NCI-H82 treated with DMSO at 0.1 percent for 48 hours (cell line): ENCODE measurements at regions not wholly inside any gene's neighbourhood (a gene's known extent, or its start where the extent isn't known, plus 50 kb on each side); places are given as distances from the start of the nearest gene placed in this dataset.

Experiments
- DNase-seq: peaks from one replicate; lab custom pipeline; 2025; ENCODE audit not compliant: unreplicated experiment; lab: John Stamatoyannopoulos, UW

DNA sequence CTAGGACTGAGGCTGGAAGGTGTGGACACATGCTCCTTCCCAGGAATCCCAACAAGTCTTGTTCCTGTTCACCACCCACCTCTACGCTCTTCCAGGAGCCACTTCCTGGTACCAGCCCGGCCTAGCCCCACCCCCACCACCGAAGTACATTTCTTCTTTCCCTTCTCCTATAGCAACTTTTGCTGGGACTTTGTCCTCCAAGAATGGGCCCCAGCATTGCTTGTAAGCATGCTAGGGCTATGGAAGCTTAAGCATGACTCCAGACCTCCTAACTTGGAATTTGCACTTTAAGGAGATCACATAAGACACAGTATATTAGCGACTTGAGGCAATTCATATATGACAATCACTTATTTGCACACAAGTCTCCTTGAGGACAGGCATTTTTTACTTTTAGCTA lies 462.0 kb upstream of the ARID1B start:
- DNase-seq, result no peak

DNA sequence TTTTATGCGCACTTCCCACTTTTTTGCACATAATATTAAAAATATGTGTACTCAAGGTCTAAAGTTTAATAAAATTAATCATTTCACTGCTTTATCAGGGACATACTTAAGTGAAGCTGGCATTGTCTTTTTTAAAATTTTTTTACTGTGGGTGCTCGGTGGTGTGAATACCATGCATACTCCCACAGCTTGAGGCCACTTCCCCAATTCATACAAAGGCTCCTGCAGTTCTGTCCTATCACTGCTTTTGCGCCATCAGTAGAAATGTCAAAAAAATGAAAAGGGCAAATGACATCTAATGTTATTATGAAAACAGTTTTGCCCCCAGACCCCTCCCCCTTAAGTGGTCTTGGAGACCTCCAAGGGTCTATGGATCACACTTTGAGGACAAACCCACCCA lies 464.1 kb upstream of the ARID1B start:
- DNase-seq, result no peak

DNA sequence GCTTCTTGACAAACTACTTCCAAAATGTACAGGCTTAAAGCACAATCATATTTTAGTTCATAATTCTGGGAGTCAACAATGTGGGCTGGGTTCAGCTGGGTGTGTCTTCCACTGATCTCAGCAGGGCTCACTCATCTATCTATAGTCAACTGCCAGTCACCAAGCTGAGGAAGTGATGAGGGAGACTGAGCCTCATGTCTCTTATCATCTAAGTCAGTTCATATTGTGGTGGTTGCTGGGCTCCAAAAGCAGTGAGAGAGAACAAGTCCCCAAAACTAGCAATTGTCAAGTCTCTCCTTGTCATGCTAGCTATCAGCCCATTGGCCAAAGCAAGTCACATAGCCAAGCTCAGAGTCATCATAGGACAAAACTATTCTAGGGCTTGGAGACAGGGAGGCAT lies 465.9 kb upstream of the ARID1B start:
- no peak for DNase-seq

DNA sequence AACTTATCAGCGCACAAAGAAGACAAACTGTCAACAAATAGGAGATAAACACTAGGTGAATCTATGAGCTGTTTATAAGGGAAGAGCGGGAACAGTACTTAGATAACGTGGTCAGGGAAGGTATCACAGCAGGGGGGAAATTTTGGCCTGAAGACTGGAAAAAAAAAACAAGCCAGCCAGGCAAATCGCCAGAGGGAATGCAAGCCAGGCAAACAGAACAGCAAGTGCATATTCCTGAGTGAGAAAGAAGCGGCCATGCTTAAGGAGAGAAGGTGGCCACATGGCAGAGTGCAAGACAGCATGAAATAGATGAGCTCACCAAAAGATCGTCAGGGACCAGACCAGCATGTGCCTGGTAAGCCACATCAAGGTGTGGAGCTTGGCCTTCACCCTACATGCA lies 466.5 kb upstream of the ARID1B start:
- no peak for DNase-seq

DNA sequence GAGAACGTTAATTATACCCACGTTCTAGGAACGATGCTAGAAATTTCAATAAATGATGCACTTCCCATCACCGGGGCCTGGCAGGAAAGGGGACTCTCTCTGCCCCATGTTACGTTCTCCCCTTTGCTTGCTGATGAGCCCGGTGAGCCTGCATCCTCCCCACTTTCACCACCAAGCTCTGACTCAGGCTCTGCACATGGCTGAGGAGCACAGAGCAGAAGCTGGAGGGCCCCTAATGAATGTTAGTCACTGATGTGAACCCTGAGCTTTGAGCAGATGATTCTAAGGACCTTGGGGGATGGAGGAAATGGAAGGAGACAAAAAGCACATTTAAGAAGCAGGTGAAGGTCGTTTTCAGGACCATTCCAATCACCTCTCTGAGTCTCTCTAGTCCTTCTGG lies 468.2 kb upstream of the ARID1B start:
- no peak for DNase-seq

DNA sequence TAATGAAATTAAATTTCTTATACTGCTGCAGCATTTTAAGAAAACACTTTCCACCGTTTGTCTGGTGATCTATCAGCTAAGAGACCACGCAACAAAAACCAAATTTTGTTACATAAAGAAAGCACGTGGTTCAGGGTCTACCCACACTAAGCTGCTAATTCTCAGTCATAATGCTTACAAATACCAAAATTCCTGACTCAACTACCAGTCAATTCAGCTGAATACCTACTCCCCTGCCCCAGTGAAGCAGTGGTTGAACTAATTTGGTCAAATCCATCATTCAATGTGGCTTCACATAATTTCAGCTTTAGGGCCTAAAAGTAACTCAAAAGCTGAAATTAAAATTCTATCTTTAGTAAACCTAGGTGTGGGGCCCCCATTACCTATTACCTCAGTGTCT lies 468.6 kb upstream of the ARID1B start:
- DNase-seq, result no peak

DNA sequence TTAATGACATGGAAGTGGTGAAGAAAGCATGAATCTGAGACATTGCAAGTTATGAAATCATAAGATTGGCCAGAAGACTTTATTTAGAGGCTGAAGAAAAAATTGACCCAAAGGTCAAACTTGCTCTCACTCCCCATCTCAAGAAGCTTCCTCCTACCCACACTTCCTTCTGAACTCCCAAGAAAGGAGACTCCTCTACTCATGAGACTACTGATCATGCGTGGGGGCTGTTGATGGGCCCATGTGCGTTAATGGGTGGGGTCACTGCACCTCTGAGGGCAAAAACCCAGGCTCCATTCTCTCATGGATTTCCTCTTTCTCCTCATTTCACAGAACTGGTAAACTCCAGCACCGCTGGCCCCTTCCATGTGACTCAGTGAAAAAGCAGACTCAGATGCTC lies 470.6 kb upstream of the ARID1B start:
- no peak for DNase-seq

DNA sequence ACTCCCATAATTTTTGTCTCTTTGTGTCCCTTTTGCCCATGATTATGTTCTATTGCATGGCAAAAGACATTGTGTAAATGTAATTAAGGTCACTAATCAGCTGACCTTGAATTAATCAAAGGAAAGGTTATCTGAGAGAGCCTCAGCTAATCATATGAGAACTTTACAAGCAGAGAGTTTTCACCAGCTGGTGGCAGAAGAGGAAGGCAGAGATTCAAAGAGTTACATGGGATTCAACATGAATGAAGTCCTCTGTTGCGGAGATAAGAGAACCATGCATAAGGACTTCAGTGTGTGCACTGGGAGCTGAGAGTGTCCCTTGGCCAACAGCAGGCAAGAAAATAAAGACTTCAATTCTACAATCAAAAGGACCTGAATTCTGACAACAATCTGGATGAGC lies 494.1 kb upstream of the ARID1B start:
- DNase-seq, result no peak

DNA sequence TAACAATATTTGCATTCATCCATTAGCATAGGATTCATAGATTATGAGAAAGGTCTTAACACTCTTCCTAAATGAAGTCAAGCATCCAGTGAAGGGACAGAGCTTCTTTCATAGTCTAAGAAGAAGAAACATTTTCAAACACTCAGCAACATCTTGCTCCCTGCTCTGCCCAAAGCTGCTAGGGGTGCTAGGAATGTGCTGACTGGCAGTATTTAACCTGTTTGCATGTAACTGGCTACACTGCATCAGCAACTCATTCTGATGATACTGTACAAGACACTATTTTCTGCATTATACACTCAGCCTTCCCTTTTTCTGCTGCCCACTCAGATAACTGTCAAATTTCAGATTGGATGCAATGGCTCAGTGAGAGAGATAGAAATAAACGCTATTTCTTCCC lies 495.1 kb upstream of the ARID1B start:
- DNase-seq, result no peak

DNA sequence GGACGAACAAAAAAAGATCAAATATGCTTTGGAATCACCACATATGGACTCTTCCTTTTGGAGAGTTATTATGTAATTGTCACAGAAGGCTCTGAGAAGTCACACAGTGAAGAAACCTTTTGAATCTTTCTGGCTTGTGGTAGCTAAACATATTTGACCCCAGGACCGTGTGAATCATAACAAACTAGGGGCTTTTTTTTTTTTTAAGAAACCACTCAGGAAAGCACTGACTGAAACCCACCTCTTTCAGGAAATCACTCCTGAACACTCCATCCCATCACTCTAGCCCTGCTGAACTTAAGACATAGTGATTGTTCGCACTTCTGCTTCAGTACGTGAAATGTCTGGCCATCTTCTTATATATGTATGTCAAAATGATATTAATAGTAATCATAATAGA lies 495.9 kb upstream of the ARID1B start:
- no peak for DNase-seq

DNA sequence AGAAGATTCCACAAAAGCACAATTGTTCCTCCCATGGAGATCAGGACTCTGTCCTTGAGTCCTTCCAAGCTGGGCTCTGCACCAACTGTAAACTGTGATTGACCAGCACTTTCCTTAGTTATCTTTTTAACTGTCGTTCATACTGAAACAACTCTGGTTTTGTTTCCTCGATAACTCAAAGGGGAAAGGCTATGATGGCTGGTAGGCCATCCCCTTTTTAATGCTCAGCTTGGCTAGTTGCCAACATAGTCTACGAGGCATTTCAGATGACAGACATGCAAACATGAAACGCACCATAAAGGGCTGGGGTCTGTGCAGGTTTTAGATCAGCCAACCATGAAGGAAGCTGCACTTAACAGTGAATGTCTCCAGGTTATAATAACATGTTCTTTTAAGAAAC lies 497.1 kb upstream of the ARID1B start:
- peak; percentile 13 for DNase-seq

DNA sequence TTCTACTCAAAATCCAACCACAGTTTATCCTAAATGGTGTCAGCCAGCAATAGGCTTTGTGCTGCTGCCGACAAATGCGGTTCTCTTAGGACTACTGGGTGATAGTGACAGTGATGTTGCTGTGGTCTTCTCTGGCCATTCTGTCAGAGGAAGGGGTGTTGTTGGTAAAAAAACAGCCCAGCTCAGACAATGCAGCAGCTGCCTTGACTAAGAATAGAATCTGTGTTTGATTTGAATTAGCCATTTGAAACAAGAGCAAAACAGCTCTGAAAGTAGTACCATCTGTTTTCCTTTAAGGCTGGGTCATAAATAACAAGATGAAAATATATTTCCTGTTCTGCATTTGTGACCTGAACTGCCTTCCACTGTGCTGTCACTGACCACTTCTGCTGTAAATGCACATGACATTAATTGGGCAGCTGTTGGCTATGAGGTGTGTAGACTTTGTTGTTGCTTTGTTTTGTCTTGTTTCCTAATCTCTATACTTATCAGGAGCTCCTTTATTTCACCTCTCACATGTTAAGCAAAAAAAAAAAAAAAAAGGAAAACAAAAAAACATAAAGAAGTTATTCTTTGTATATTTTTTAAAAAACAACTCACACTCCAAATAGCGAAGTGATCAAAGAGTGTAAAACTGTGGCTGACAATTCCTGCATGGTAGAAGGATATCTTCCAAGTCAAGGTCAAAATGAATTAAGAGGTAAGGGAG lies 497.8 kb upstream of the ARID1B start:
- DNase-seq, result peak; percentile 6

DNA sequence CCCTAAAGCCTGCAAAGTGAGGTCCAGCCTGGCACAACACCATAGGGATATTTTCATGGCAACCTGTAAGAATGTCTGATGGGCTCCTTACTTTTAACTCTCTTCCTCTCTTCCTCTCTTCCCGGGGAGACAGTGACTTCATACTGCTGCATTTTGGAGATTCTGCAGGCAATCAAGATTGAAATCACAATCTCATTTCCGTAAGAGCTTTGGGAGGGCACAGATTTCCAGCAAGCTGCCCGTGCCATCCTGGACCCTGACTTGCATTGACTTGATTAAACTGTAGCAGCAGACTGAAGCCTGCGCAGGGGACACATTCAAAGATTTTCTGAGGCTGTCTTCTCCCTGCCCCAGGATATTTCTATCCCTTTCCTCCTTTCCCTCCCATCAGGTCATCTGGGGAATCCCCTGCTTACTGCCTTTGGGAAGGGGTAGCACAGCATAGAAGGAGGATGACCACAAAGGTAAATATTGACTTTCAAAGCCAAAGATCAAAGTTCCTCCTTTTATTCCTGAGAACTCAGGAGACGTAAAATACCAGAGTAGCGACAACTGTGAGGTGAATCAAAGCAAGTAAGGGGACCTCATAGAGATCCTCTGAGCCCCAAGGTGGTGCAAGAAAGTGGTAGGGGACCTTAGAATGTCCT lies 504.0 kb upstream of the ARID1B start:
- no peak for DNase-seq

DNA sequence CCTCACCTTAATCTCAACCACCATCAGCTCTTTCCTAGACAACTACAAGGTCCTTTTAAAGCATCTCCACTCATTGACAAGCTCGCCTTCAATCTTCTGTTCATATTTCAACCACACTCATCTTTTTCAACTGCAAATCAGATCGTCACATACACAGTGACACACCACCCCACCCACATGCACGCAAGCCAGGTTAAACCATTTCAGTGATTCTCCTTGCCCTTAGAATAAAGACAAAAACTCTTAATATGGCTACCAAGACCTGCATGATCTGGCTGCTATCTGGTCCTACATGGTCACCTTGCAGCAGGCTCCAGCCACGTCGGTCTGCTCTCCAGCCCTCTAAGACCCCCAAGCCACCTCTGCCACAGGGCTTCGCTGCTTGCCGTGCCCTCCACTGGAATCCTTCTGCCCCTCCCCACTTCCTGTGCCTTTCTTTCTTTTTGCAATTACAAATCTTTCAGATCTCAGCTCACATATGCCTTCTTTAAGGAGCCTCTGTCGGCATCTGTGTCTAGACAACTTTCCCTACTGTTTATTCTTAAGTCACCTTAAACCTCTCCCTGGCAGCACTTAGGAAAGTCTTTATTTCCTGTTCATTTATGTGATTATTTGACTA lies 507.3 kb upstream of the ARID1B start:
- no peak for DNase-seq

DNA sequence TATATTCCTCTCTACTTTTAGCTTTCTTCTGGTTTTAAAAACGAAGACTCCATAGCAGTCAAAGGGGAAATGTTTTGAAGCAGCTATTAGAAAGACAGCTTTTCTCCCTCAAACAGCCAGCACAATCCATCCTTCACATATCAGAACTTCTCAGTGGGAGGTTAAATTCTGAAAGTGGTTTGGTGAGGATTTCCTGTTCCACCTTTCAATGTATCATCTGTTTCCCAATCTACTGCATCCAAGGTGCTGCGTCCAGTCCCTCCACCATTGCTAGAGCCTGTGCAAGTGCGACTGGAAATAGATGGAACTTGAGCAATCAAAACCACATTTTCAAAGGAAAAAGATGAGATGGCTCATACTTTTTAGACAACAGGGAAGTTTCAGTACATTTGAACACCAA lies 508.3 kb upstream of the ARID1B start:
- DNase-seq, result no peak

DNA sequence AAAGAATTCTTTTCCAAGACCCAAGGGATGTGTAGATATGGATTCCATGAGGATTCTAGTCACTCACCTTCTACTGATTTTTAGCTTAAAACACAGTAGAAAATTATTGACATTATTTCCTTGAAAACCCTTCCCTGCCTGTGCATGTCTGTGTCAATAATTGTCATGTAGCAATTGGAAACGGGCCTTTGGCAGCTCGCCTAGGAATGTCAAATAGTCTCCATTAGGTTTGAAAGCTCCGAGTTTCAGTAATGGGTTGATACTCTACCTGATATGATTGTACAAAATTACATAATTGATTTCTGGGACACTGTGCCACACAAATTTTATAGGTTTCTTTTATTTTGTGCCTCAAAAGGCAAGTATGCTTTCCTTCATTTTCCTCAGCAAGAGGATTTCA lies 515.2 kb upstream of the ARID1B start:
- no peak for DNase-seq

DNA sequence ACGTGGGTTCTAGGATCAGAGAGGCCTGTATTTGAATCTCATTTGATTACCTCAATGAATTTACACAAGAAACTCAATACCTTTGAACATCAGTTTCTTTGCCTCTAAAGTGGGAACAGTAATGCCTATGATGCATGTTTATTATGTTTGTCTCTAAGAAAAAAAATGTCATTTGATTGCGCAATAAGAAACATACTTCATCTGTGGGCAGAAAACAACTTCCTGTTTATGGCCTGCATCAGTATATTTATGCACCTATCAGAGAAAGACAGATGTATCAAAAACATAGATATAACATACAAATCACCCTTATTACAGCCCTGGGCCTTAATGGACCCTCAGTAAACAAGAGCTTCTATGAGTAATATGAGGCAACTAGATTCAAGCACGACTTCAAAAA lies 516.4 kb upstream of the ARID1B start:
- DNase-seq, result no peak

DNA sequence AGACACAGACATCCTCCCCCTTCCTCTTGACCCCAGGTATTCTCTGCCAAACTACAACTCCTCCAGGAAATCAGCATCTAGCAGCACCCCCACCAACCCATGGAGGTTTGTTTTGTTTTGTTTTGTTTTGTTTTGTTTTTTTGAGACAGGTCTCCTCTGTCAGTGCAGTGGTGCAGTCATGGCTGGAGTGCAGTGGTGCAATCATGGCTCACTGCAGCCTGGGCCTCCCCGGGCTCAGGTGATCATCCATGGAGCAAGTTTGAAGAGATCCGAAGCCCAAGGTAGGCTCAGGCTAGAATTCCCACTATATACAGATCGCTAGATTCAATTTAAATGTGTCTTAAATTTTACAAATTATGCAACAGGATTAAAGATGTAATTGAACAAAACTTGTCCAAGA lies 518.2 kb upstream of the ARID1B start:
- no peak for DNase-seq

DNA sequence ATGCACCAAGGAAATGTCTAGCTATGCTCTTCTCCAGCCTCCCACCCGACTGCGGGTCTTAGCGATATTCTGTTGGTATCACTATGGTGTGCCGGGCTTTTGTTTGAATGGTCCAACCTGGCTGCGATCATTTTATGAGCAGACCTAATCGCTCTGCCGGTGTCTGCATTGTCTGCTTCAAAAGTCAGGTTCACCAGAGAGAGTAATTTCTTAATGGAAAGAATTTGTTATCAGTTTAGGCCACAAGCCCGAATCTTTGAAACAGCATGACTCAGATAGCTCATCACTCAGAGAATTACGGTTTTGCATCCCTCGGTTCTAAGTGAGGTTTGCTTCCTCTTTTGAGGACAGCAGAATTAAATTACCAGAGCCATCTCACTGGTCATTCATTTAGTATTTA lies 521.0 kb upstream of the ARID1B start:
- DNase-seq, result no peak

DNA sequence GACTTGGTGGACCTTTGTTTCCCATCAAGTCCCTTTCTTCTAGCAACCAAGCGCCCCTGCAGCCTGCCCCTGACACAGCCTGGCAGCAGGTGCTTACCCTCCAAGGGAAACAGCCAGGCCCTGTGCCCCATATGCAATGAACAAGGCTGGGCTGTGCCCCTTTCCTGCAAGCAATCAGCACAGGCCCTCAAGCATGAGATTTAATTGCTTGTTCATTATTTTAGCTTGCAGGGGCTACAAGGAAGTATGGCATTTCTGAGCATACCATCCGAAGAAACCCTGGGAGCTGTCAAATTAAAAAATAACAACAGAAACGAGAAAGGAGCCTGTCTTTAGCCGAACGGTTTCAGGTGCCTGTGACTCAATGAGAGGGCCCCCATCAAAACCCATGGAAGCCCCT lies 522.9 kb upstream of the ARID1B start:
- DNase-seq, result no peak

DNA sequence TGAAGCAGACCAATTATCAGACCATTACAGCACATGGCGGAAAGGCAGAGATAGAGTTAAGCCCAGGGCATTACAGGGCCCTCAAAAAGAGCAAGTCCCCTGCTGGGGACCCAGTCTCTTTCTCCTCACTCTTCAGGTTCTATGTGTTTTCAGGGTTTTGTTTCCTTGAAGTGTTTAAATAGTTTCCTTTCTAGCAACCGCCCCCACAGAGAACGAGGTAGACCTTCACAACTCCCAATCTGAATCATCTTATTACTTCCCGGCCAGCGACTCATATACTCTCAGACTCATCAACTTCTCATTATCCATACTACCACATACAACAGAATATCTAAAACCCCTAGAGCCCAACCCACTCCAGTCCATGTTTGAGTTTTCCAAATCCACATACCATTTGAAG lies 526.6 kb upstream of the ARID1B start:
- DNase-seq, result no peak

DNA sequence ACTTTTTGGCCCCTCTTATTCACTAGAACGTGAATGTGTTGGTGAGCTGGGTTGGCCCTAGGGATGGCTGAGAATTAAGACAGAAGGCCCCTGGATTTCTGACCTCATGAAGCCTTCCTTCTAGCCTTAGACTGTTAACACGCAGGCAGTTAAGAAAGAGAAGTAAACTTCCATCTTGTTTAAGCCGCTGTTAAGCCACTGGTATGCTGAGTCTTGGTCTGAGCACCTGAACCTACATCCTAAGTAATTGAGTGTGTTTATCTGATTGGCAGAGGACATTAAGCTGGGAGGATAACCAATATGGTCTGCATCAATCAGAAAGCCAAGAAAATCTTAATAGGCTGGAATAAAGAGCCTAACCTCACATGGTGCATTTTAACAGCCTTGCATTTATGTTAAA lies 535.0 kb upstream of the ARID1B start:
- DNase-seq, result no peak
